ENCODE measurements at regions not wholly inside any gene's neighbourhood (a gene's known extent, or its start where the extent isn't known, plus 50 kb on each side); places are given as distances from the start of the nearest gene placed in this dataset.
"Not testable (repeated sequence)": the region's sequence is repeated elsewhere in the genome, so short reads cannot be mapped to it uniquely, and the experiment has no call there.

GRCh38 chr5:90056911-90057705 lies 352.4 kb downstream of the CETN3 start:
- DNase-seq = no peak

DNA sequence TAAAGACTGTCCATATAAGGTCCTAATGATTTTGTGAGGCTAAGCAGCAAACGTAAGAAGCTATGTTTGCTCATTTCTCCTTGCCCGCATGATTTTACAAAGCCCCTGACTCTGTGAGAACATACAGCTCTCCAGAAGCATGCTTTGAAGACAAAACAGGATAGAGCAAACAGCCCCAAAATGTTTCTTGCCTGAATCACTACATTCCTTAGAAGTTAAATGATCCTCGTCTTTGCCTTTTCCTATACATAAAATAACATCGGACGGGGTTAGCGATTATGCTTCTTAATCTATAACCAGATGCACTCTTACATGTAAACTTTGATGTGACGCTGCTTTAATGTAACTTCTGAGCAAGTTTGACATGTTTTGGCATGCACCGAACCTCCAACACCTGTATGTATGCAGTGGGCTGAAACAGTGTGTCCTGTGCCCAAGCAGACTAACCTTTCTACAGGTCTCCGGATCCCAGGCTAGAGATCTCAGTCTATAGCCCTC lies 353.7 kb downstream of the CETN3 start:
- no peak for DNase-seq

GRCh38 chr5:90054612-90055011 lies 354.9 kb downstream of the CETN3 start:
- no peak for DNase-seq

DNA sequence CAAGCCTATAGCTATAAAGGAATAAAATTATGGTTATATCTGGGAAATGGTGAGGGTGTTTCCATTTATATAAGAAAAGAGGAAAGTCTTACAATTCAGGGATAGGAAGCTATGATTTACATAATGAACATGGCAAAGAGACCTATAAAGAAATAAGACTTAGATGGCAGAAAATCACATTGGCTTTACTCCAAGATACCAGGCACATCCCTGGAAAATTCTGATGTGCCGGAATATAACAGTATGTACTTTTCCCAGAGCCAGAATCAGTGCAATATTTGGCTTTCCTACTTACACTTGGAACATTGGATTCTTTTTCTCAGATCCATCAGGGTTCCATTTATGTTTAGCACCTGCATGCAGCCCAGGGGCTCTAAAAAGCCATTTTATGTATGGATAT lies 357.8 kb downstream of the CETN3 start:
- DNase-seq = no peak

- no peak for DNase-seq
Measured at GRCh38 chr5:90050103-90050502, 359.5 kb downstream of the CETN3 start.

DNA sequence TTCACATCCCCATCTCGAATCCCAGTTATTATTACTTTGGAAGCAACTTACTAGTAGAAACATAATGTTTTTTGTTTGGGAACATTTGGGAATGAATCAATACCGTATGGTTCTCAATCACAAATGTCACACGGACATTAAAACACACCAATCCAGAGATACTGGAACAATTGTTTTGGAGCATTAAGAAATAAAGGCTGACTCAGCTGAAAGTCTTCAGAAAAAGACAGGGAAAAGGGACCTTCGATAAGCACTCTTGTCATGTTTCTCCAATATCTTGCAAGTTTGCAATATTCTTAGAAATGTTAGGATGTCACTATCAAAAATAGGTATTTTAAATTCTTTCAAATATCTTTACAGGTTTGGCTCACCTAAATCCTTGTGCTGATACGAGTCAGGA lies 362.4 kb downstream of the CETN3 start:
- no peak for DNase-seq

DNA sequence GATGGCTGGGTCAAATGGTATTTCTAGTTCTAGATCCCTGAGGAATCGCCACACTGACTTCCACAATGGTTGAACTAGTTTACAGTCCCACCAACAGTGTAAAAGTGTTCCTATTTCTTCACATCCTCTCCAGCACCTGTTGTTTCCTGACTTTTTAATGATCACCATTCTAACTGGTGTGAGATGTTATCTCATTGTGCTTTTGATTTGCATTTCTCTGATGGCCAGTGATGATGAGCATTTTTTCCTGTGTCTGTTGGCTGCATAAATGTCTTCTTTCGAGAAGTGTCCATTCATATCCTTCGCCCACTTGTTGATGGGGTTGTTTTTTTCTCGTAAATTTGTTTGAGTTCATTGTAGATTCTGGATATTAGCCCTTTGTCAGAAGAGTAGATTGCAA lies 369.5 kb downstream of the CETN3 start:
- DNase-seq = not testable (repeated sequence)

DNA sequence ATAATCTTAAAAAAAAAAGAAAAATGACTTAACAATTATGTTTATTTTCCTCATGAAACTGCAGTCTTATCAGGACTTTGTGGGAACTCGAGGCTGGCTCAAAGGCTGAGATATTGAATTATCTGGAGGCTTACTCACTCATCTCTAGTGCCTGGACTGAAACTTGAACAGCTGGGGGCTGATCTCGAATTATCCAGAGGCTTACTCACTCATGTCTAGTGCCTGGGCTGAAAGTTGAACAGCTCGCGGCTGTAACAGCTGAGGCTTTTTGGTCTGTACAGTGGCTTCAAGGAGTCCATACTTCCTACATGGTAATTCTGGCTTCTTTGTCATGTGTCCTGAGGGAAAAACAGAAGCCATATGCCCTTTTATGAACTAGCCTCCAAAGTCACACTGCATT lies 371.9 kb downstream of the CETN3 start:
- DNase-seq = no peak

DNA sequence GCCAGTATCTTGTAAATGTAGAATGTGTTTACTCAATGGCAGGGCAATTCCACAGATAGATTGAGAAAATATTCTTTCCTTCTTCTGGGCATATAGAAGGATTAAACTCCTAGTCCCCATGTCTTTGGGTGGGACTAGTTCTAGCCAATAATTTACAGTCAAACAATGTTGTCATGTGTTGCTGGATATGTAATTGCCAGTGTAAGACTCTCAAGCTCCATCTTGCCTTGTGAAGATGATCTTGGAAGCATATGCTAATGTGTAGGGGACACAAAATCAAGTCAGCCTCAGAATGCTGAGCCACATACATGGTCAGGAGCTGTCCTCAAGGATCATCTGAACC lies 386.9 kb downstream of the CETN3 start:
- DNase-seq = no peak

DNA sequence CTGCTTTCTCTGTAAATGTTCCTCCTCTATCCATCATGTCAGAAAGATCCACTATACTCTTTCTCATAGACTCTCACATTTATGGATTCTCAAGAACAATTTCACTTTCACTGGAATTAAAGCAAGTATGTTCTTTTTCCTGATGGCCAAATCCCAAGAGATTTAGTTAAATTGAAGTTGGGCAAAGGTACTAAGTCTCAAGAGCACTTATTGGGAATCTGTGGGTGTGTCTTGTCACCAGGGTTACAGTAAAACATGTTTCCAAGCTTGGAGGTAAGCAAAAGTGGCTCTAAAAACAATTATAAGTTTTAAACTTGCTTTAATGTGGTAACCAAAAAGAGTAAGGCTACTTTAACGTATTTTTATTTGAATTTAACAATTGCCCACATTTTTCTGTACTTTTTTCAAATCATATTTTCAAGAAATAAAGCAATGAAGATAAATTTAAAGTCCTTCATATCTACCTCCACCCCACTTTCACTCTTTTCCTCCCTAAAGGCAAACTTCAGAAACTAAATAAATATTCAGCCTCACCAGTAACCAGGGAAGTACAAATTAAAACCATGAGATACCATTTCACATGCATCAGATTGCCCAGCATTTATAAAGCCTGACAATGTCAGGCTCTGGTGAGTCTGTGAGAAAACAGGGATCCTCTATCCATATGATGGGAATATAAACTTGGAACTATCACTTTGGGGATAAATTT lies 387.4 kb downstream of the CETN3 start:
- no peak for DNase-seq

- DNase-seq = no peak
Measured at GRCh38 chr5:90020575-90021538, 388.7 kb downstream of the CETN3 start.

GRCh38 chr5:90017239-90017638 lies 392.3 kb downstream of the CETN3 start:
- no peak for DNase-seq

GRCh38 chr5:90015584-90016018 lies 394.0 kb downstream of the CETN3 start:
- DNase-seq = no peak

GRCh38 chr5:90014420-90014819 lies 395.1 kb downstream of the CETN3 start:
- DNase-seq = no peak

DNA sequence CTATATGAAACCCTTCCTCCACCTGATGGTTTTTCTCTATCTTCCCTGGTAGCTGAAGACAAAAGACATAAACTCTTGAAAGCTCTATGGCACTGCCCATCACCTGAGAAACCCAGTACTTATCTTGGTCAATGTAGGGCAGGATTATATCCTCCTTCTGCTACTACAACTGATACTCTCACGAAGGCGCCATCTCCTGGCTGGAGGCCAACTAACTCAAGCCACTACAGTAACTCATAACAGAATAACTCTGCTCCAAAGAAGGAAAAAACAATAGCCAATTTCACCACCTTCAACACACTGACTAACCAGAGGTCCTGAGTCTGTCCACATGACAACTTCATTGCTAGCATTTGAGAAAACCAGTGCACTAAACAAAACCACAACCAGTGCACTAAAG lies 409.2 kb downstream of the CETN3 start:
- no peak for DNase-seq

DNA sequence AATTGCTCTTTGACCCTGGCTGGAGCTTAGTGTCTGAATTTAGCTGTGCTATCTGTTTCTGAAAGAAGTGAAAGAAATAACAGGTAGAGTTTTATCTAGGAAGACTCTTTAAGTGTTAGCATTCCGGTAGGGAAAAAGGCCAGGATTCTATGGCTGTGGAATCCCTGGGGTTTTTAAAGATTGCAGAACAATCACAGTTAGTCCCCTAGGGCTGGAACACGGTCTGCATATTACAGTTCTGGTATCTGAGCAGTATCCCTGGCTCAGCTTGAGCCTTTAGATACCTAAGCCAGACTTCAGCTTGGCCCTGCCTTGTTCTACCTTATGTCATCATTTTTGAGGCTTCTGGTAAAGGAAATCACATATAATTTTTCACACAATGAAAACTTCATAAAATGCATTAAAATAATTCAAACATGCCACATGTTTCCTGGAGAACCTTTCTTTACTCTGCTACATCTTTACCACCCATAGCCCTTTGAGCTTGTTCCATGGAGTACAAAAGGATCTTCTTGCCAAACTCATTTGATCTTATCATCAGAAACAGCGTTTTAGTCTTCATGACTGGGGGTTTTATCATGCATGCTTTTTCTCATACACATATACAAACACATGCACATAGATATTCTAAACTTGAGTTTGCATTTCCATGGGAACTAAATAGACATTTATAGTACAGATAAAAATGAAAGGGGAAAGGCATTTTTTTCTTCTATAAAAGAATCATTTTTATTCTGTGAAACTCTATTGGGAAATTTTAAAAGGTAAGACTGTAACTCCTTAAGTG lies 410.8 kb downstream of the CETN3 start:
- no peak for DNase-seq

GRCh38 chr5:89996890-89997289 lies 412.7 kb downstream of the CETN3 start:
- no peak for DNase-seq

- DNase-seq = no peak
Measured at GRCh38 chr5:89996335-89996734, 413.2 kb downstream of the CETN3 start.

DNA sequence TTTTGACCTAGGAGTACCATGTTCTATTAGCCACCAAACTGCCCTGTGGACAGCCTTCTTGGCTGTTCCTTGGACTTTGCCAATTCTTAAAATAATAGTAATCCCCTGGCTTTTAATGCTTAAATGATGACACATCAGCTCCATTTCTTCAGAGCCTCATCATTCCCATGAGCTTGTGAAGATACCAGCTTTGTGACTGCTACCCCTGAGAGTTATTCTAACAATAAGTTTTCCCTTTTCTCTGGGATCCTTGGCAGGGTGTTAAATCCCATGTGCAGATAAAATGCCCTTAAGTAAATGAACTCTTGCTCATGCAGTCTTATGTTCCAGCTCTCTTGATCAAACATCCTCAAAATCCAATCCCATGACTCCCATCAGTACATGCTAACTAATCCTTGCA lies 415.3 kb downstream of the CETN3 start:
- DNase-seq = no peak

DNA sequence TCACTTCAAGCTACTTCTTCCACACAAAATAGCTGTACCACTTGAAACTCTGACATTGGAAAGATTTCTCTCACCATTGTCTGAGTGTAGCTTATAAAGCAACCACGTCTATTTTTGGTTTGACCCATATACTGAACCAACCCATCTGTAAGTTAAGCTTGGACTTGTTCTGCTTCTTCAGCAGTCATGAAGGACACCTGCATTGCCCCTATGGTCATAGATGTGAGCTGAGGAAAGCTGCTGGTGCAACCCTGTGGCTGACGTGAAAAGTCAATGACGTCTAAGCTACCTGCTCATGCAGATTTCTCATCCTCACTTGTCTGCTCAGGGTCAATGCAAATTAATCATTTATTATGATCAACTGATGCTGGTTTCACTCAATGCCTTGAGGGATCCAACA lies 417.4 kb downstream of the CETN3 start:
- no peak for DNase-seq

DNA sequence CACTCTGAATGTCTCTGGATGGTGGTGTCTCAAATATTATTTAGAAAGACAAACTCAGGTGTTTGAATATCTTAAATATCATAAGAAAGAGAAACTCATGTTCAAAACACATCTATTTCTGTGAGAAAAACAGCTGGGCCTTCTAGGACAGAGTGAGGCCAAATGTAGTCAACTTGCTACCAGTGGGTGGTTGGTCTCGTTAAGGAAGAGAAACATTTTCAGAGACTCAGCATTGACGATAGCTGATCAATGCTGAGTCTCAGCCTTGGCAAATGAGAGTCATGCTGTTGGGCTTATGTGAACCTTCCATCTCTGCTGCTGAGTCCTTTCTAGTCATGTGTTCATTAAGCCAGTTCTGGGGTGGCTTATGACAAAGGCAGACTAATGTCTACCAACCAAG lies 418.0 kb downstream of the CETN3 start:
- no peak for DNase-seq

All from renal pelvis (tissue), 1 donor.